GM19468 (cell line): ENCODE measurements at regions not wholly inside any gene's neighbourhood (a gene's known extent, or its start where the extent isn't known, plus 50 kb on each side); places are given as distances from the start of the nearest gene placed in this dataset.

Experiments
- ATAC-seq: cut with Tn5 transposase; IDR thresholded peaks from one replicate; pipeline ENCODE4 v1.9.1; 2021; ENCODE audit warnings: mild to moderate bottlenecking, moderate library complexity, moderate number of reproducible peaks; ENCODE audit not compliant: unreplicated experiment; ENCODE audit errors: extremely low read depth

DNA sequence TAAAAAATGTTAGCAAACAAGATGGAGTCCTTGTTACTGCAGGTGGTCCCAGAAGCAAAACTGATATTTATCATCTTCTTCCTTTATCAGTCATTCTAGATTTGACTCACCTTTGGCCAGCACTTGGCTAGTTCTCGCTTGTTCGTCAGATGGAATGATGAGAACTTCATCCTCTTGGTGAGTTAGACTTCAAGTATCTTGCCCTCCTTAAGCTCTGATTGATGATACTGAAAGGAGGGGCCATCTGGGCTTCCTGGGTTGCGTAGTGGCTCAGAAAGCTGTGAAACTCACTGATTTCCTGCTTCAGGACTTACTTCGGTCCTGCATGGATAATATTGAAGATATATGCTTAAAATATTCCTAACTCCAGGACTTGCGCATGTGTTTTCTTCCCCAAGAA lies 1248.2 kb upstream of the CDH9 start:
- ATAC-seq: no peak

DNA sequence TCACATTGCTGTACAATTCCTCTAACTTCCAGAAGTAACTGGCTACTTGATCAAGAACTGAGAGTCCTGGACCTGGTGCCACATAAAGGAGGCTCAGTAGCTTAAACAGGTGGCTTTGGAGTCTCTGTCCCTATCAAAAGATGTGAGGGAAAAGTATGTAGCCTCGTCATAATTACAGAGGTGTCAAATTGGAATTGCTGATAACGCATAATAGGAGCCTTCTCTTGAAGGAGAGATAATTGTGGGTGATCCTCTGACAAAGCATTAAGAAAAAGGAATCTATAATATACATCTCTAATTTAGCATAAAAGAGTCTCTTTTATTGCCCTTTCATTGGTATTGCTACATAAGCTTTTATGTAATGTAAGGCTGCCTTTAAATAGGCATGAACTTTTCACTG lies 1246.4 kb upstream of the CDH9 start:
- no peak for ATAC-seq

DNA sequence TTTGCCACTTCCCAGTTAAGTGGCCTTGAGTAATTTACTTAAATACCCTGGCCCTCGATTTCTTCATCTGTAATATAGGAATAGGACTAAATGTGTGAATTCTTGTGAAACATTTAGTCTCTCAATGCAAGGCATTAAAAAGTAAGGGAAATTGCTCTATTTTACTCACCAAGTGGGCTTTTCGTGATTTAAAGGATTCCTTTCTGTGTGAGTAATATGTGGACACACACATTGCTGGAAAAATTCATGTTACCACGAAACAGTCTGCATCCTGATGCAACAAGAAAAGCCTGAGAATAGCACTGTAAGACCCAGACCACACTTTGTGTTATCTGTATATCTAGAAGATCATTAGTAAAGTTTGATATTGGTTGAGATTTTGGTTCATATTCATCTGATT lies 1243.0 kb upstream of the CDH9 start:
- no peak for ATAC-seq

GRCh38 chr5:28275931-28276330 lies 1237.5 kb upstream of the CDH9 start:
- no peak for ATAC-seq

- no peak for ATAC-seq
Measured at GRCh38 chr5:28269978-28270377, 1231.6 kb upstream of the CDH9 start.

GRCh38 chr5:28265877-28266276 lies 1227.5 kb upstream of the CDH9 start:
- no peak for ATAC-seq

GRCh38 chr5:28254846-28255245 lies 1216.5 kb upstream of the CDH9 start:
- no peak for ATAC-seq

- ATAC-seq: no peak
Measured at GRCh38 chr5:28253431-28253830, 1215.0 kb upstream of the CDH9 start.

- ATAC-seq: no peak
Measured at GRCh38 chr5:28249771-28250415, 1211.5 kb upstream of the CDH9 start.

- ATAC-seq: no peak
Measured at GRCh38 chr5:28234356-28234968, 1196.1 kb upstream of the CDH9 start.

DNA sequence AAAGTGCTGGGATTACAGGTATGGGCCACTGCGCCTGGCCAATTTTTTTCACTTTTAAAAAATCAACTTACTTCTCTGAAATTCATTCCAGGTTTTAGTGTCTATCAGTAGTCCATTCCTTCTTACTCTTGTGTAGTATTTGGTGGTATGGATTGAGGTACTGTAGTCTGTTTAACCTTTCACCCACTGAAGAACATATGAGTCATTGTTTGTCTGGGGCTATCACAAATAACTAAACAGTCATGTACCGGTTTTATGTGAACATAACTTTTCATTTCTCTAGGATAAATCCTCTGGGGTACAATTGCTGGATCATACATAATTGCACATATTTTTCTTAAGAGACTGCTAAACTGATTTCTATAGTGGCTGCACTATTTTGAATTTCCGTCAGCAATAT lies 1188.0 kb upstream of the CDH9 start:
- no peak for ATAC-seq

DNA sequence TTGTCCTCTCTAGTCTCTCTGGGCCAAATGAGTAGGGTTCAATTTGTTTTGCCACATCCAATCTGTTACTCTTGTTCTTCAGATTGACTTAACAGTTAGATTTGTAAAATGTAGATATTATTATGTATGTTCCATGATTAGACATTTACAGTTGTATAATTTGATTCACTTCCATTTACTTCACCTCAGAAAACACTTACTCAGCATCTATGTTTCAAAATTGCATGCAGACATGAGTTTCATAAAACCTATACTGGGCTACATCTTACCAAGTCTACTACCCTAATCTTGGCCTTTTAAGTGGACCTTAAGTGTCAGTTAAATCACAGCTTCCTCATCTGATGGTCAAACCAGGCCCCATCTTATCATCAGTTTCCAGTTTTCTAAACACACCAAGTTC lies 1181.2 kb upstream of the CDH9 start:
- ATAC-seq: no peak

- ATAC-seq: no peak
Measured at GRCh38 chr5:28217695-28218094, 1179.3 kb upstream of the CDH9 start.

- ATAC-seq: no peak
Measured at GRCh38 chr5:28216939-28217360, 1178.6 kb upstream of the CDH9 start.

GRCh38 chr5:28215091-28215490 lies 1176.7 kb upstream of the CDH9 start:
- no peak for ATAC-seq

- no peak for ATAC-seq
Measured at GRCh38 chr5:28214292-28214691, 1175.9 kb upstream of the CDH9 start.

DNA sequence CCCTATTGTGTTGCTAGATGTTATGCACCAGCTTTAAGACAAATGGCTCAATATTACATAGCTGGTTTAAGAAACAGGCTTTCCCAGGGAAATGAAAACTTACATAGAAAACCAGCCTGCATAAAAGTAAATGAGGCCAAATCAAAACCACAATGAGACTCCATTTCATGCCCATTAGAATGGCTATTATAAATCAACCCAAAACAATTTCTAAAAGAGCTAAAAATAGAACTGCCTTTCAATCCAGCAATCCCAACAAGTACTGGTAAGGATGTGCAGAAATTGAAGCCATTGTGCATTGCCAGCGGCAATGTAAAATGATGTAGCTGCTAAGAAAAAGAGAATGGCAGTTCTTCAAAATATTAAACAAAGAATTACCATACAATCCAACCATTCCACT lies 1170.0 kb upstream of the CDH9 start:
- no peak for ATAC-seq

- ATAC-seq: no peak
Measured at GRCh38 chr5:28190011-28190410, 1151.6 kb upstream of the CDH9 start.

GRCh38 chr5:28174691-28175090 lies 1136.3 kb upstream of the CDH9 start:
- no peak for ATAC-seq

DNA sequence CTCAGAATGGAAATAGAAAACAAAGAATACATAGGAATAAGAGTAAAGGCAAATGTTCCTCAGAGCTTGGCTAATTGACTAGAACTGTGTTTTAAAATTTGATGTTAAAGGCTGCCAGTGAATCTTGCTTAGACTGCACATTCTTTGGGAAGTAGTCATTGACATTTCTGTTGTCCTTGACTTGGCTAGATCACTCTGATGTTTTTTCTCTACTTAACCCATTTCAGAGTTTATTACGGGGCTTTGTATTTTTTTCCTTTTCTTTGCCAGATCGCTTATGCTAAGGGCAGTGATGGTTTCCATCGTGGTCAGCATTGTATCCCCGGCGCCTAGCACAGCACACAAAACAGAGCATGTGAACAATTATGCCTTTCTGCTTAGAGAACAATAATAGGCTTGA lies 1126.7 kb upstream of the CDH9 start:
- ATAC-seq: no peak

- no peak for ATAC-seq
Measured at GRCh38 chr5:28164568-28164967, 1126.2 kb upstream of the CDH9 start.

DNA sequence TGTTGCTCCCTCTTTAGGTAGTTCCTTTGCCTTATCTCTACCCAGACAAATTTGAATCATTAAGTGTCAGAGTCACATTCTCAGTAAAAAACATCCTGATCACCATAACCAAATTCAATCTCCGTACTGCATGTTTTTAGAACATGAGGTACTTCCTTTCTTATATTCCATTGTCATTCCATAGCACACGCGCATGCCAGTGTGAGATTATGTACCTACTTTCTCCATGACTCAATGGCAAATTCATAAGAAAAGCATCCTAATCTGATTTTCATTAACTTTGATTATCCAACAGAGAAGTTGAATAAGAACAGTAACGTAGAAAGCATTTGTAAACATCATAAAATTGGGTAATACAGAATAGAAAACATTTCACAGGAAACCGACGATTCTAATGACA lies 1118.6 kb upstream of the CDH9 start:
- ATAC-seq: no peak
